DMS153 (cell line): ENCODE measurements at regions not wholly inside any gene's neighbourhood (a gene's known extent, or its start where the extent isn't known, plus 50 kb on each side); places are given as distances from the start of the nearest gene placed in this dataset.
"Not testable (repeated sequence)": the region's sequence is repeated elsewhere in the genome, so short reads cannot be mapped to it uniquely, and the experiment has no call there.

Experiments used
- DNase-seq: peaks from one replicate; lab custom pipeline; 2025; lab: John Stamatoyannopoulos, UW

DNA sequence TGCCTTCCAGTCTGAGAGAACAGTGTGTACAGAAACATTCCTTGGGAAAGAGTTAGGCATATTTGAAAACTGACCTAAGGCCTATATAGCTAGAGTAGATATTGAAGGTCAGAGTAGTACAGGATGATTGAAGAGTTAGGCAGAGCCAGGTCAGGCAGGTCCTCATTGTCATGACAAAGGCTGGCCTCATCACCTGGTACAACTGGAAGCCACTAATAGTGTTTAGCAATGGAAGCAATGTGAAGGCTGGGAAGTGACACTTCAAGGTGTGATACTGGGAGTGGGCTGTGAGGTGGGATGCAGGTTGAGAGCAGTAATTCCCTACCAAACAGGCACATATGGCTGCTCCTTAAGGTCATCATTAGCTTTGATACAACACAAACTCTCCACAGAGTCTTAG lies 123.6 kb upstream of the CCNH start:
- DNase-seq = no peak

DNA sequence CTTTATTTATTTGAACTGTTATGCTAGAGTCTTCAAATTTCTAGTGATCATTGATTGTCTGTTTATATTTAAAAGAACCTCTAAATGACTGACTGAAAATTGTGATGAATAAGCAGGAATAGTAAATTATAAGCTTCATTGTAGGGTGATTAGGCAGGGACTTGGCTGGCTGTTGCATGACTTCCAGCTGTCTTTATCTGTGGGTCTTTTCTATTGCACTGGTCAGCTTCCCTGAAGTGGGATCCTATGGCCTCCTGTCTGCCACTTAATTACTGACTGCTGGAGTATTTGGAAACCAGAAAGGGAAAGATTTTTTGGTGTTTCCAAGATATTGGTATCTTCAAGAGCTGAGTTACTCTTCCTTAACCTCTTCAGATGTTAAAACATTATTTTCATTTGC lies 123.0 kb upstream of the CCNH start:
- no peak for DNase-seq

DNA sequence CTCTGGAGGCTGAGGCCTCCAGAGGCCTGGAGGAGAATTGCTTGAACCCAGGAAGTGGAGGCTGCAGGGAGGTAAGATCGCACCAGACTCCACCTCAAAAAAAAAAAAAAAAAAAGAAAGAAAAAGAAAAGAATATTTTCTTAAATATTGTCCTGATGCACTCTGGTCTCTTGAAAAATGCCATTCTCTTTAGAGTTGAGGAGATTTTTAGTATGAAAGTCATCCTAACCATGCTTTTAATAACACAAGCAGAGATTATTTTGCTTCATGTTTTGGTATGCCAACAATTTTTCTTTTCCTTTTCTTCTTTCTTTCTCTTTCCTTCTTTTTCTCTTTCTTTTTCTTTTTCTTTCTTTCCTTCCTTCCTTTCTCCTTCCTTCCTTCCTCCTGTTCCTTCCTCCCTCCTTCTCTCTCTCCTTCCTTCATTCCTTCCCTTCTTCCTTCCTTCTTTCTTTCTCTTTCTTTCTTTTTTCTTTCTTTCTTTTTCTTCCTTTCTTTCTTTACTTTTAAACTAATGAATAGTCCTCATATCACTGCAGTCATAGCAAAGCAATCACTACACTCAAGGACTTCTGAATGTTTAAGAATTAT lies 116.9 kb upstream of the CCNH start:
- DNase-seq = no peak

DNA sequence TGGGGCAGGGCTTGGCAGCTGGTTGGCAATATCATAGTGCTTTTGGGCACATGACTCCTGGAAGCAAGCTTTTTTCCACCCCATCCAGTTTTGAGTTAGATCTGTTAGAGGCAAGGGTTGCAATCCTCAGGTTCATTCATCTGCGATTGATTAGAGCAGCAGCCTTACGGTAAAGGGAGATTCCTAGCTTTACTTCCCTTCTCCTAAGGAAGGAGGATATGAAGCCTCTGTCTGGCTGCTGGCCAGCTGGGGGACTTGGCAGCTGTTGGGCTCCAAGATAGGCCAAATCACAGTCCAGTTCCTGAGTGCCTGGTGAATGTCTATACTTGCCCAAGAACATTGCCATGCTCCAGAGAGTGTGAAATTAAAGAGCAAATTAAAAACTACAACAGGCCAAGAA lies 113.4 kb upstream of the CCNH start:
- no peak for DNase-seq

DNA sequence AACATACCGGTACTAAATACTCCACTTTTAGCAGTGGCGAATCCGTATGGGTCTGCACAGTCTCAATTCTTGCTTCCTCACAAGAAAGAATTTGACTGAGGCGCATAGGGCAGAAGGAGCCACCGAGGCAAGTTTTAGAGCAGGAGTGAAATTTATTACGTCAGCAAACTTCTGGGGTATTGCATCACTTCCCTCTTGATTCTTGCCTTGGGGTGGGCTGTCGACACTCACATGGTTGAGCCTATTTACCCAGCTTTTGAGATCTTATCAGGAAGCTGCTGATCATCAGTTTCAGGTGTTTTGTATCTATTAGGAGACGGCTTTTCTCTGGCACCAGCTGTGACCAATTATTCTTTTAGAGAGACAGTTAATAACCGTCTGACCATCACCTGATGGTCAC lies 111.5 kb upstream of the CCNH start:
- no peak for DNase-seq

DNA sequence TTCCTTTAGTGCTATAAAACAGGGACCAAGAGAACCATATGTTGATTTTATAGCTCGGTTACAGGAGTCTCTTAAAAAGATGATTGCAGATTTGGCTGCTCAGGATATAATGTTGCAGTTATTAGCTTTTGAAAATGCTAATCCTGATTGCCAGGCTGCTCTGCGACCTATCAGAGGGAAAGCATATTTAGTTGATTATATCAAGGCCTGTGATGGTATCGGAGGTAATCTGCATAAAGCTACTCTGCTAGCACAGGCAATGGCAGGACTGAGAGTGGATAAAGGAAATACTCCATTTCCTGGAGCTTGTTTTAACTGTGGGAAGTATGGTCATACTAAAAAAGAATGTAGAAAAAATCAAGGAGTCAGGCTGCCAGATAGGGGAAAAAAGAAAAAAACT lies 99.0 kb upstream of the CCNH start:
- not testable (repeated sequence) for DNase-seq

DNA sequence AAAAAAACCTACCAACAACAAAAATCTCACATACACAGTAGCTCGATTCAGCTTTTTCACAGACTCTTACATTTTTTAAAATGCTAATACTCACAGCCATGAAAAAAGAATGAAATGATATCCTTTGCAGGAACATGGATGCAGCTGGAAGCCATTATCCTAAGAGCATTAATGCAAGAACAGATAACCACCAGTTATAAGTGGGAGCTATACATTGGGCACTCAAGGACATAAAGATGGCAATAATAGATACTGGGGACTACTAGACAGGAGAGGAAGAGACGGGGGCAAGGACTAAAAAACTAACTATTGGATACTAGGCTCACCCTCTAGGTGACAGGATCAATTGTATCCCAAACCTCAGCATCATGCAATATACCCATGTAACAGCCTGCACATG lies 90.3 kb upstream of the CCNH start:
- no peak for DNase-seq

DNA sequence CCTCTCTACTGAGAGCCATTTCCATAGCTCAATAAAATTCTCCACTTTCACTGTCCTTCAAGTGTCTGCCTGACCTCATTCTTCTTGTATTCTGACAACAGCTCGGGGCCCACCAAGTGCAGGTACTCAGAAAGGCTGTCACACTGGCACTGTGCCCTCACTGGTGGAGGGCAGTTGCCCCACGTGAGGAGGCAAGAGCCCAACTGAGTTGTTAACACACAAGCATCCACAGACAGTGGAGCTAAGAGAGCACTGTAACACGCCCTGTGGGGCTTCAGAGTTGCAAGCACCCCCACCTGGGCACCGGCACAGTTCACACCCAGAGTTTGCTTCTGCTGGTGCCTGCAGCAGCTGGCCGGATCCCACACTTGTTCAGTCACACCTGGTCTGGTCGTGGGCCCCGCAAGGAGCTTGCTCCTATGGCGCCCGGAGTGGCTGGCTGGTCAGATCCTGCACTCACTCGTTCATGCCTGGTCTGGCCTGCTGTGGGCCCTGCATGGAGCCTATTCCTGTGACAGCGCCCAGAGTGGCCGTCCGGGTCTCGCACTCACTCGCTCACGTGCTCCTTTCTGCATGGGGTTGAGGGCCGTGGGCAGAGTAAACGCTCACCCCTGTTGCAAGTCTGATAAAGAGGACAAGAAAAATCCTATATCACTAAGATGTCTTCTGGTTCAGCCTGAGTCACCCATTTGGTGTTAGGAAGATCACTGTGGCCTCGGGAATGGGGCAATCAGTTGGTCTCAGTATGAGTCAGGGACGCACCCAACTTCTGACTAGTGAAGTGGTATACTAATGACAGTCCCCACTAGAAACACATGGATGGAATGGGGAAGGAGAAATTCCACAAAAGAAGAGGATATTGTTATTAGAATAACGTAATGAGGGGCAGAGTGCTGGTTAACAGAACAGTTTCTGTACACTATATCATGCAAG lies 87.0 kb upstream of the CCNH start:
- no peak for DNase-seq
